WTC11 (cell line): ENCODE measurements at regions not wholly inside any gene's neighbourhood (a gene's known extent, or its start where the extent isn't known, plus 50 kb on each side); places are given as distances from the start of the nearest gene placed in this dataset.

Experiments
- ATAC-seq: fragments of 200-7000 bp; cut with Tn5 transposase; 2 replicates; pipeline ENCODE4 v1.10.0; 2021; ENCODE audit warnings: mild to moderate bottlenecking, moderate library complexity
- CTCF ChIA-PET: fragments of 300-600 bp; sonication (Branson Sonifier 250); formaldehyde crosslinking; loops from one replicate; lab custom pipeline; 2021; ENCODE audit warnings: antibody characterized with exemption; lab: Charles Lee
- POLR2A ChIA-PET: fragments of 350-600 bp; sonication (Branson Sonifier 250); formaldehyde crosslinking; loops from one replicate; lab custom pipeline; 2021; ENCODE audit warnings: antibody characterized with exemption; lab: Charles Lee
- DNase-seq: peaks from one replicate; pipeline ENCODE4 v3.0.0; 2021; ENCODE audit warnings: low spot score
- H3K27ac Mint-ChIP-seq: 2 replicates; pipeline ENCODE4 v1.8.0; 2021; ENCODE audit warnings: mixed read lengths
- H3K27me3 Mint-ChIP-seq: 2 replicates; pipeline ENCODE4 v1.8.0; 2021; ENCODE audit warnings: low read depth, mild to moderate bottlenecking, moderate library complexity, mixed read lengths
- H3K36me3 Mint-ChIP-seq: 2 replicates; pipeline ENCODE4 v1.8.0; 2021; ENCODE audit warnings: mixed read lengths
- H3K4me1 Mint-ChIP-seq: 2 replicates; pipeline ENCODE4 v1.8.0; 2022; ENCODE audit warnings: mixed read lengths
- H3K4me3 Mint-ChIP-seq: 2 replicates; pipeline ENCODE4 v1.8.0; 2021; ENCODE audit warnings: mild to moderate bottlenecking, moderate library complexity, mixed read lengths
- H3K9me3 Mint-ChIP-seq: 2 replicates; pipeline ENCODE4 v1.8.0; 2021; ENCODE audit warnings: mixed read lengths
- CREB1 ChIP-seq: sonication (generic); formaldehyde crosslinking; IDR thresholded peaks from 2 replicates; pipeline ENCODE4 v1.8.0; 2023; ENCODE audit warnings: mild to moderate bottlenecking, missing genetic modification reagents
- FOXJ3 ChIP-seq: sonication (generic); formaldehyde crosslinking; IDR thresholded peaks from 2 replicates; pipeline ENCODE4 v1.9.0; 2021; ENCODE audit warnings: missing genetic modification reagents, mild to moderate bottlenecking, borderline replicate concordance
- FOXK1 ChIP-seq: sonication (generic); formaldehyde crosslinking; IDR thresholded peaks from 2 replicates; pipeline ENCODE4 v1.8.0; 2022; ENCODE audit warnings: mild to moderate bottlenecking, moderate library complexity, missing genetic modification reagents
- FOXP1 ChIP-seq: sonication (generic); formaldehyde crosslinking; IDR thresholded peaks from 2 replicates; pipeline ENCODE4 v1.8.0; 2022; ENCODE audit warnings: missing genetic modification reagents, mild to moderate bottlenecking, moderate library complexity, borderline replicate concordance
- GRHL2 ChIP-seq: fragments of 250-450 bp; sonication (Bioruptor Pico); IDR thresholded peaks from 2 replicates; pipeline ENCODE4 v1.8.0; 2022; ENCODE audit warnings: mild to moderate bottlenecking, moderate library complexity; ENCODE audit not compliant: insufficient replicate concordance, severe bottlenecking
- NFYB ChIP-seq: sonication (generic); formaldehyde crosslinking; conservative IDR thresholded peaks from 2 replicates; pipeline ENCODE4 v1.8.0; 2022; ENCODE audit warnings: low read depth, missing genetic modification reagents
- OVOL2 ChIP-seq: fragments of 250-450 bp; sonication (Bioruptor Pico); IDR thresholded peaks from 2 replicates; pipeline ENCODE4 v1.9.0; 2021; ENCODE audit warnings: mild to moderate bottlenecking, borderline replicate concordance
- PRDM15 ChIP-seq: sonication (generic); formaldehyde crosslinking; IDR thresholded peaks from 2 replicates; pipeline ENCODE4 v1.8.0; 2022; ENCODE audit warnings: missing genetic modification reagents
- PRRX2 ChIP-seq: fragments of 250-450 bp; sonication (Bioruptor Pico); IDR thresholded peaks from 2 replicates; pipeline ENCODE4 v1.8.0; 2021; ENCODE audit warnings: mild to moderate bottlenecking
- SMAD3 ChIP-seq: sonication (generic); formaldehyde crosslinking; IDR thresholded peaks from 2 replicates; pipeline ENCODE4 v1.8.0; 2022; ENCODE audit warnings: missing genetic modification reagents, mild to moderate bottlenecking, borderline replicate concordance
- SOX15 ChIP-seq: fragments of 250-450 bp; sonication (Bioruptor Pico); IDR thresholded peaks from 2 replicates; pipeline ENCODE4 v1.9.0; 2021; ENCODE audit warnings: mild to moderate bottlenecking
- TCF7 ChIP-seq: sonication (generic); formaldehyde crosslinking; IDR thresholded peaks from 2 replicates; pipeline ENCODE4 v1.8.0; 2022; ENCODE audit warnings: mild to moderate bottlenecking, low read depth, missing genetic modification reagents, moderate library complexity
- TP53 ChIP-seq: sonication (generic); formaldehyde crosslinking; IDR thresholded peaks from 2 replicates; pipeline ENCODE4 v1.8.1; 2023; ENCODE audit warnings: mild to moderate bottlenecking, missing genetic modification reagents
- ZNF317 ChIP-seq: sonication (generic); formaldehyde crosslinking; IDR thresholded peaks from 2 replicates; pipeline ENCODE4 v1.8.1; 2023; ENCODE audit warnings: low read depth, mild to moderate bottlenecking, moderate library complexity, missing genetic modification reagents, borderline replicate concordance
- ZNF416 ChIP-seq: fragments of 250-450 bp; sonication (Bioruptor Pico); IDR thresholded peaks from 2 replicates; pipeline ENCODE4 v1.9.0; 2021; ENCODE audit warnings: mild to moderate bottlenecking, inconsistent platforms
- TF ChIP-seq, protein P1 (sequence below): sonication (generic); formaldehyde crosslinking; IDR thresholded peaks from 2 replicates; pipeline ENCODE4 v1.8.1; 2022; ENCODE audit warnings: missing genetic modification reagents, borderline replicate concordance
- TF ChIP-seq, protein P2 (sequence below): sonication (generic); formaldehyde crosslinking; conservative IDR thresholded peaks from 2 replicates; pipeline ENCODE4 v1.8.1; 2022; ENCODE audit warnings: mild to moderate bottlenecking, missing genetic modification reagents
- TF ChIP-seq, protein P3 (sequence below): fragments of 250-450 bp; sonication (Bioruptor Pico); IDR thresholded peaks from 2 replicates; pipeline ENCODE4 v1.9.0; 2021; ENCODE audit warnings: mild to moderate bottlenecking, borderline replicate concordance
- TF ChIP-seq, protein P4 (sequence below): sonication (generic); formaldehyde crosslinking; IDR thresholded peaks from 2 replicates; pipeline ENCODE4 v1.8.0; 2022; ENCODE audit warnings: mild to moderate bottlenecking, missing genetic modification reagents

DNA sequence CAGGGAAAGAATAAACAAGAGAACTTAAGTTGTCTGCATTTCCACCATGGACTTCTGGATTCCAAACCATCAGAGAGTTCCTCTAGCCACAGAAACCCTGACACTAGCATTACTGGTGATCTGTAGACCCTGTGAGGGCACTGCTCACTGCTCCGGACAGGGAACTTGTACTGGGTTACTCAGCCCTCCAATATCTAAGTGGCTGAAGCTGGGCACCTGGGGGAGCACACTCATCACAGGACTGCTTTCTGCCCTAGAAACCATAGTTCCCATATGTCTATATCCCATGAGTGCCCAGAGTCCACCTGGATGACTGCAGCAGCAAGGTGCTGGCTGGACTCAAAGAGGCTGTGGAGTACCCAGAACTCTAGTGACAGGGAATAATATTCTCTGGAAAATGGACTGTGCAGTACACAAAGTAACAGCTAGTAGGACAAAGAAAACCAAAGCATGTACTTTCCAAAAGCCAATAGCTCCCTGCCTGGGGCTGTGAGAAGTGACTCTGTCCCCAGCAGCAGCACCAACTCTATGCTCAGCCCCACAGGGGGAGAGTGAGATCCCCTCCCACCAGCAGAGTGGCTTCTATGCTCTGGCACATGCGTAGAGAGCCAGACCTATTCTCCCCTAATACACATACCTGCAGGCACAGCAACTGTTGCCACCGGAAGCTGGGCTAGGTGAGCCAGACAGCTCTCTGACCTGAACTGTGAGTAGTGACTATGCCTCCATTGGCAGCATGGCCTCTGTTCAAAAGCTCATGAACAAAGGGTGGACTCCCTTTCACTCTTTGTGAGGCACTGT lies 472.9 kb upstream of the FTMT start (continued):
- TF ChIP-seq, protein P1, sequence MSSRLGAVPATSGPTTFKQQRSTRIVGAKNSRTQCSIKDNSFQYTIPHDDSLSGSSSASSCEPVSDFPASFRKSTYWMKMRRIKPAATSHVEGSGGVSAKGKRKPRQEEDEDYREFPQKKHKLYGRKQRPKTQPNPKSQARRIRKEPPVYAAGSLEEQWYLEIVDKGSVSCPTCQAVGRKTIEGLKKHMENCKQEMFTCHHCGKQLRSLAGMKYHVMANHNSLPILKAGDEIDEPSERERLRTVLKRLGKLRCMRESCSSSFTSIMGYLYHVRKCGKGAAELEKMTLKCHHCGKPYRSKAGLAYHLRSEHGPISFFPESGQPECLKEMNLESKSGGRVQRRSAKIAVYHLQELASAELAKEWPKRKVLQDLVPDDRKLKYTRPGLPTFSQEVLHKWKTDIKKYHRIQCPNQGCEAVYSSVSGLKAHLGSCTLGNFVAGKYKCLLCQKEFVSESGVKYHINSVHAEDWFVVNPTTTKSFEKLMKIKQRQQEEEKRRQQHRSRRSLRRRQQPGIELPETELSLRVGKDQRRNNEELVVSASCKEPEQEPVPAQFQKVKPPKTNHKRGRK (CRISPR knock-in tag) = no peak
- no peak for TF ChIP-seq CREB1 (CRISPR knock-in tag)
- no peak for TF ChIP-seq SOX15 (CRISPR knock-in tag)
- TF ChIP-seq TP53 (CRISPR knock-in tag) = no peak
- TF ChIP-seq, protein P2, sequence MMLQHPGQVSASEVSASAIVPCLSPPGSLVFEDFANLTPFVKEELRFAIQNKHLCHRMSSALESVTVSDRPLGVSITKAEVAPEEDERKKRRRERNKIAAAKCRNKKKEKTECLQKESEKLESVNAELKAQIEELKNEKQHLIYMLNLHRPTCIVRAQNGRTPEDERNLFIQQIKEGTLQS (CRISPR knock-in tag) = no peak
- TF ChIP-seq, protein P3, sequence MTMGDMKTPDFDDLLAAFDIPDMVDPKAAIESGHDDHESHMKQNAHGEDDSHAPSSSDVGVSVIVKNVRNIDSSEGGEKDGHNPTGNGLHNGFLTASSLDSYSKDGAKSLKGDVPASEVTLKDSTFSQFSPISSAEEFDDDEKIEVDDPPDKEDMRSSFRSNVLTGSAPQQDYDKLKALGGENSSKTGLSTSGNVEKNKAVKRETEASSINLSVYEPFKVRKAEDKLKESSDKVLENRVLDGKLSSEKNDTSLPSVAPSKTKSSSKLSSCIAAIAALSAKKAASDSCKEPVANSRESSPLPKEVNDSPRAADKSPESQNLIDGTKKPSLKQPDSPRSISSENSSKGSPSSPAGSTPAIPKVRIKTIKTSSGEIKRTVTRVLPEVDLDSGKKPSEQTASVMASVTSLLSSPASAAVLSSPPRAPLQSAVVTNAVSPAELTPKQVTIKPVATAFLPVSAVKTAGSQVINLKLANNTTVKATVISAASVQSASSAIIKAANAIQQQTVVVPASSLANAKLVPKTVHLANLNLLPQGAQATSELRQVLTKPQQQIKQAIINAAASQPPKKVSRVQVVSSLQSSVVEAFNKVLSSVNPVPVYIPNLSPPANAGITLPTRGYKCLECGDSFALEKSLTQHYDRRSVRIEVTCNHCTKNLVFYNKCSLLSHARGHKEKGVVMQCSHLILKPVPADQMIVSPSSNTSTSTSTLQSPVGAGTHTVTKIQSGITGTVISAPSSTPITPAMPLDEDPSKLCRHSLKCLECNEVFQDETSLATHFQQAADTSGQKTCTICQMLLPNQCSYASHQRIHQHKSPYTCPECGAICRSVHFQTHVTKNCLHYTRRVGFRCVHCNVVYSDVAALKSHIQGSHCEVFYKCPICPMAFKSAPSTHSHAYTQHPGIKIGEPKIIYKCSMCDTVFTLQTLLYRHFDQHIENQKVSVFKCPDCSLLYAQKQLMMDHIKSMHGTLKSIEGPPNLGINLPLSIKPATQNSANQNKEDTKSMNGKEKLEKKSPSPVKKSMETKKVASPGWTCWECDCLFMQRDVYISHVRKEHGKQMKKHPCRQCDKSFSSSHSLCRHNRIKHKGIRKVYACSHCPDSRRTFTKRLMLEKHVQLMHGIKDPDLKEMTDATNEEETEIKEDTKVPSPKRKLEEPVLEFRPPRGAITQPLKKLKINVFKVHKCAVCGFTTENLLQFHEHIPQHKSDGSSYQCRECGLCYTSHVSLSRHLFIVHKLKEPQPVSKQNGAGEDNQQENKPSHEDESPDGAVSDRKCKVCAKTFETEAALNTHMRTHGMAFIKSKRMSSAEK = no peak
- TF ChIP-seq FOXK1 = no peak
- no peak for TF ChIP-seq GRHL2 (CRISPR knock-in tag)
- no peak for TF ChIP-seq PRDM15 (CRISPR knock-in tag)

- H3K4me1 Mint-ChIP-seq = peaks cover 12% of the 10 kb centered on the region
- CTCF ChIA-PET = no interaction called here
Observed at GRCh38 chr5:121380066-121380465, 471.6 kb upstream of the FTMT start.

More at GRCh38 chr5:121380066-121380465, 471.6 kb upstream of the FTMT start:
- TF ChIP-seq, protein P4, sequence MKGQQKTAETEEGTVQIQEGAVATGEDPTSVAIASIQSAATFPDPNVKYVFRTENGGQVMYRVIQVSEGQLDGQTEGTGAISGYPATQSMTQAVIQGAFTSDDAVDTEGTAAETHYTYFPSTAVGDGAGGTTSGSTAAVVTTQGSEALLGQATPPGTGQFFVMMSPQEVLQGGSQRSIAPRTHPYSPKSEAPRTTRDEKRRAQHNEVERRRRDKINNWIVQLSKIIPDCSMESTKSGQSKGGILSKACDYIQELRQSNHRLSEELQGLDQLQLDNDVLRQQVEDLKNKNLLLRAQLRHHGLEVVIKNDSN (CRISPR knock-in tag) = no peak
- TF ChIP-seq ZNF317 (CRISPR knock-in tag) (no peak), TCF7 (CRISPR knock-in tag) (no peak), ZNF416 (CRISPR knock-in tag) (no peak), GRHL2 (CRISPR knock-in tag) (no peak), PRRX2 (CRISPR knock-in tag) (no peak), FOXJ3 (CRISPR knock-in tag) (no peak), FOXP1 (CRISPR knock-in tag) (no peak), NFYB (no peak), SMAD3 (CRISPR knock-in tag) (no peak), OVOL2 (CRISPR knock-in tag) (no peak)
- POLR2A ChIA-PET = no interaction called here
- Mint-ChIP-seq H3K4me3 (no peak overlapping the region), H3K27ac (no peak overlapping the region), H3K27me3 (no peaks in the 10 kb centered on the region), H3K36me3 (no peaks in the 10 kb centered on the region), H3K9me3 (peaks cover 7% of the 10 kb centered on the region; the same call in 1 of the 2 replicates)
- no peak for DNase-seq
- ATAC-seq = no peak
